ENCODE measurements at regions not wholly inside any gene's neighbourhood (a gene's known extent, or its start where the extent isn't known, plus 50 kb on each side); places are given as distances from the start of the nearest gene placed in this dataset.

DNA sequence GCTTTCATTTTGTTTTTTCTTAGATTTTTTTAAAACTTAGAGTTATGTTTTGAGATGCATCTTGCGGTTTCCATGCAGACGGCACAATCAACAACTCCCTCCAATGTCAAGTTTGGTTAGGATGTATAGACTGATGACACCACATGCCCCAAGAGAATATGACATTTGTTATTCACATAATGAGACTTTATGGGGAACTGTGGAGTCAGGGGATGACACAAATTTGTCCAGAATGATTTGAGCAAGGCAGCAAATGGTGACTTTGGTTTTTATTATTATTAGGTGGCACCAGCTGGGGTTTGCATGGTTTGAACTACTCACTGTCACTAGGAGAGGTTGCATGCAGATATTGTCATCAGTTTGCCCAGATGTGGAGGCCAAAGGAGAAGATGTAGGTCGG lies 461.8 kb upstream of the PRKX start:
- Histone ChIP-seq H3K9ac (ENCODE audit: low read depth, low read length) (no peak overlapping the region), H3K4me3 (ENCODE audit: low read length) (no peak overlapping the region), H3K9me3 (ENCODE audit: insufficient read depth, low read depth, low read length) (0 out of 2 replicates have a peak, but pooled peaks cover 4% of the 10 kb centered on the region), H3K4me1 (ENCODE audit: insufficient read depth, low read length) (no peaks in the 10 kb centered on the region), H3K36me3 (ENCODE audit: insufficient read depth, low read depth, low read length) (no peaks in the 10 kb centered on the region), H3K27ac (ENCODE audit: low read length) (no peak overlapping the region), H3K27me3 (ENCODE audit: insufficient read depth, low read length) (no peaks in the 10 kb centered on the region)

DNA sequence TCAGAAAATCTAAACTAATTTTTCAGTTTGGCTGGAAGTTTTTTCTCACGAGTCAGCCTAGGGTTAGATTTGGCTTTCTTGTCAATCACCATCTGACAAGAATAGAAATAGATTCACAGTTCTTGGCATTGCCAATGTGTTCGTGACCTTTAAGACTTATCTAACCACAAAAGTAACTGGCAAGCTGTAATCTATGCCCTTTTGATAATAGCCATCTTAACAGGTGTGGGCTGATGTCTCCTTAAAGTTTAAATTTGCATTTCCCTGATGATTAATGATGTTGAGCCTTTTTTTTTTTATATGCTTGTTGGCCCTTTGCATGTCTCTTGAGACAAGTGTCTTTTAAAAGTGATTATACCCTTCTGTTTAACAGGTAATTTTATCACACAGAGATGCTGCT lies 460.3 kb upstream of the PRKX start:
- H3K4me1 ChIP-seq (ENCODE audit: insufficient read depth, low read length) = no peaks in the 10 kb centered on the region
- no peaks in the 10 kb centered on the region for H3K36me3 ChIP-seq (ENCODE audit: insufficient read depth, low read depth, low read length)
- H3K27ac ChIP-seq (ENCODE audit: low read length) = no peak overlapping the region
- H3K27me3 ChIP-seq (ENCODE audit: insufficient read depth, low read length) = no peaks in the 10 kb centered on the region
- H3K4me3 ChIP-seq (ENCODE audit: low read length) = no peak overlapping the region
- 0 out of 2 replicates have a peak, but pooled peaks cover 4% of the 10 kb centered on the region for H3K9me3 ChIP-seq (ENCODE audit: insufficient read depth, low read depth, low read length)
- H3K9ac ChIP-seq (ENCODE audit: low read depth, low read length) = no peak overlapping the region

DNA sequence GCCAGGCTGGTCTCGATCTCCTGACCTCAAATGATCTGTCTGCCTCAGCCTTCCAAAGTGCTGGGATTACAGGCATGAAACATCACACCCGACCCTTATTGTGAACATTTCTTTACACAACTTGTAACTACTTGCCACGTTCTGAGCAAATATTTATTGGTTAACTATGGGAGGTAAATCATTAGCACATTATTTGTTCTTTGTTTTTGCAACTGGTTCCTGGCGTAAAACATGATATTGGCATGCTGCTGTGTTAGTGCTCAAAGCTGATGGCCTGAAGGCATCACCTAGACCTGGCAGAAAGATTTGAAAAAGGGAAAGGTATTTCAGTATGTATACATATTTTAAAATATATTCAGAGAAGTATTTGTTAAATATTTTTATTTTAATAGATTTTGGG lies 438.3 kb upstream of the PRKX start:
- Histone ChIP-seq H3K9me3 (ENCODE audit: insufficient read depth, low read depth, low read length) (no peaks in the 10 kb centered on the region), H3K27me3 (ENCODE audit: insufficient read depth, low read length) (no peaks in the 10 kb centered on the region), H3K36me3 (ENCODE audit: insufficient read depth, low read depth, low read length) (no peaks in the 10 kb centered on the region), H3K9ac (ENCODE audit: low read depth, low read length) (no peak overlapping the region), H3K4me3 (ENCODE audit: low read length) (no peak overlapping the region), H3K27ac (ENCODE audit: low read length) (no peak overlapping the region), H3K4me1 (ENCODE audit: insufficient read depth, low read length) (no peaks in the 10 kb centered on the region)

DNA sequence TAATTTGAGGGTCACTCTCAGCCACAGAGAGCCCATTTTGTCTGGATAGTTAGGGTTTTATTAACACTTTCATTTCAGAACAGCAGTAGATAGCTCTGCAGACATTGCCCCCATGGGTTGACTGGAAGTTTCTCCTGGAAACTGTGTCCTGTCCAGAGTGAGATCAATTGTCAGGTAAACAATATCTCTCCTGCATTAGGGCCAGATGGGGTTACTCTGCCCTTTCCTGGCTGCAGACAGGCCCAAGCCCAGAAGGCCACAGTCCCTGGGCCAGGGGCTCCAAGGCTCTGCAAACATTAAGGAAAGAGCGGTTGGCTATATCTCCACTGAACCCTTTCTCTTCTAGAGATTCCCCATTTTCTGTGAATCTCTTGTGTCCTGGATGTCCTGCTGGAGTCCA lies 436.8 kb upstream of the PRKX start:
- H3K4me1 ChIP-seq (ENCODE audit: insufficient read depth, low read length) = no peaks in the 10 kb centered on the region
- no peak overlapping the region for H3K9ac ChIP-seq (ENCODE audit: low read depth, low read length)
- H3K9me3 ChIP-seq (ENCODE audit: insufficient read depth, low read depth, low read length) = no peaks in the 10 kb centered on the region
- no peaks in the 10 kb centered on the region for H3K27me3 ChIP-seq (ENCODE audit: insufficient read depth, low read length)
- H3K4me3 ChIP-seq (ENCODE audit: low read length) = no peak overlapping the region
- H3K27ac ChIP-seq (ENCODE audit: low read length) = no peak overlapping the region
- no peaks in the 10 kb centered on the region for H3K36me3 ChIP-seq (ENCODE audit: insufficient read depth, low read depth, low read length)

DNA sequence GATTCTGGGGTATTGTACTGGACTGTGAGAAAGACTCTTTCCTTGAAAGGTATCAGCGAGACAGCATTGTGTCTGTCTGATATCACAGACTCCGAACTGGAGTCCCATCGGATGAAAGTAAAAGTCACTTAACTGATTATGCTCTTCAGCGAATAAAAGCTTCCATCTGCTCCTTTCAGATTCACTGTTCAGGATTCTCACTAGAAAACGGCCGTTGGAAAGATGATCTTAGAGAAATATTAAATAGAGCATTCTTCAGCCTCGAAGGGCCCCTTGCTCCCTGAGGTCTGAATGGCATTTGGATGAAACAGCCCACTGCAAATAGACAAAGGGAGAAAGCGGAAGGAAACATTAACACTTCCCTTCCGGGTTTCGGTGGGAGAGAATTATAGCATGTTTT lies 416.2 kb upstream of the PRKX start:
- no peak overlapping the region for H3K27ac ChIP-seq (ENCODE audit: low read length)
- H3K4me1 ChIP-seq (ENCODE audit: insufficient read depth, low read length) = no peaks in the 10 kb centered on the region
- H3K27me3 ChIP-seq (ENCODE audit: insufficient read depth, low read length) = no peaks in the 10 kb centered on the region
- H3K9ac ChIP-seq (ENCODE audit: low read depth, low read length) = no peak overlapping the region
- H3K9me3 ChIP-seq (ENCODE audit: insufficient read depth, low read depth, low read length) = no peaks in the 10 kb centered on the region
- H3K4me3 ChIP-seq (ENCODE audit: low read length) = no peak overlapping the region
- H3K36me3 ChIP-seq (ENCODE audit: insufficient read depth, low read depth, low read length) = no peaks in the 10 kb centered on the region

GRCh38 chrX:4118666-4119530 lies 405.4 kb upstream of the PRKX start:
- no peaks in the 10 kb centered on the region for H3K4me1 ChIP-seq (ENCODE audit: insufficient read depth, low read length)
- no peaks in the 10 kb centered on the region for H3K9me3 ChIP-seq (ENCODE audit: insufficient read depth, low read depth, low read length)
- no peaks in the 10 kb centered on the region for H3K27me3 ChIP-seq (ENCODE audit: insufficient read depth, low read length)
- H3K4me3 ChIP-seq (ENCODE audit: low read length) = no peak overlapping the region
- no peak overlapping the region for H3K27ac ChIP-seq (ENCODE audit: low read length)
- H3K9ac ChIP-seq (ENCODE audit: low read depth, low read length) = no peak overlapping the region
- H3K36me3 ChIP-seq (ENCODE audit: insufficient read depth, low read depth, low read length) = no peaks in the 10 kb centered on the region

DNA sequence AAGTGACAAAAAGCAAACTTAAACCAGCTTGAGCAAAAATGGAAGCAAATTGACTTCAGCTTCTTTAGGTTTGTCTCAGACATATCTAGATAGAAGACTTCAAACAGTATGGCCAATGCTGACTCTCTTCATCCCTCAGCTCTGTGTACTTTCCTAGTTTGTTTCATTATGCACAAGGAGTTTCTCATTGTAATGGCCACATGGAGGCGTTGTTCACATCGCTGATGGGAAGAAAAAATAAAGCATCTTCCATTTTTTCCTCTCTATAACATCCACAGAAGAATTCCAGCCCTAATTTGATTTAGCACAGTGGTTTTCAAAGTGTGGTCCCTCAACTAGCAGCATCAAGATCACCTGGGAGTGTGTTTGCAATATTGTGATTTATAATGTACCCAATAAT lies 397.5 kb upstream of the PRKX start:
- Histone ChIP-seq H3K4me1 (ENCODE audit: insufficient read depth, low read length) (no peaks in the 10 kb centered on the region), H3K27ac (ENCODE audit: low read length) (no peak overlapping the region), H3K36me3 (ENCODE audit: insufficient read depth, low read depth, low read length) (no peaks in the 10 kb centered on the region), H3K4me3 (ENCODE audit: low read length) (no peak overlapping the region), H3K9ac (ENCODE audit: low read depth, low read length) (no peak overlapping the region), H3K9me3 (ENCODE audit: insufficient read depth, low read depth, low read length) (no peaks in the 10 kb centered on the region), H3K27me3 (ENCODE audit: insufficient read depth, low read length) (no peaks in the 10 kb centered on the region)

GRCh38 chrX:4094926-4095325 lies 381.5 kb upstream of the PRKX start:
- Histone ChIP-seq H3K9me3 (ENCODE audit: insufficient read depth, low read depth, low read length) (no peaks in the 10 kb centered on the region), H3K4me1 (ENCODE audit: insufficient read depth, low read length) (no peaks in the 10 kb centered on the region), H3K9ac (ENCODE audit: low read depth, low read length) (no peak overlapping the region), H3K36me3 (ENCODE audit: insufficient read depth, low read depth, low read length) (no peaks in the 10 kb centered on the region), H3K4me3 (ENCODE audit: low read length) (no peak overlapping the region), H3K27me3 (ENCODE audit: insufficient read depth, low read length) (no peaks in the 10 kb centered on the region), H3K27ac (ENCODE audit: low read length) (no peak overlapping the region)

- H3K9ac ChIP-seq (ENCODE audit: low read depth, low read length) = no peak overlapping the region
- H3K9me3 ChIP-seq (ENCODE audit: insufficient read depth, low read depth, low read length) = no peaks in the 10 kb centered on the region
- H3K4me1 ChIP-seq (ENCODE audit: insufficient read depth, low read length) = no peaks in the 10 kb centered on the region
- no peaks in the 10 kb centered on the region for H3K27me3 ChIP-seq (ENCODE audit: insufficient read depth, low read length)
- H3K4me3 ChIP-seq (ENCODE audit: low read length) = no peak overlapping the region
- H3K27ac ChIP-seq (ENCODE audit: low read length) = no peak overlapping the region
- no peaks in the 10 kb centered on the region for H3K36me3 ChIP-seq (ENCODE audit: insufficient read depth, low read depth, low read length)
These were observed 377.8 kb upstream of the PRKX start for GRCh38 chrX:4091046-4091760.

- Histone ChIP-seq H3K4me1 (ENCODE audit: insufficient read depth, low read length) (no peaks in the 10 kb centered on the region), H3K9ac (ENCODE audit: low read depth, low read length) (no peak overlapping the region), H3K27me3 (ENCODE audit: insufficient read depth, low read length) (no peaks in the 10 kb centered on the region), H3K4me3 (ENCODE audit: low read length) (no peak overlapping the region), H3K9me3 (ENCODE audit: insufficient read depth, low read depth, low read length) (no peaks in the 10 kb centered on the region), H3K27ac (ENCODE audit: low read length) (no peak overlapping the region), H3K36me3 (ENCODE audit: insufficient read depth, low read depth, low read length) (no peaks in the 10 kb centered on the region)
These were observed 346.4 kb upstream of the PRKX start for GRCh38 chrX:4059893-4060292.

GRCh38 chrX:4043951-4044350 lies 330.5 kb upstream of the PRKX start:
- Histone ChIP-seq H3K27ac (ENCODE audit: low read length) (no peak overlapping the region), H3K9me3 (ENCODE audit: insufficient read depth, low read depth, low read length) (no peaks in the 10 kb centered on the region), H3K27me3 (ENCODE audit: insufficient read depth, low read length) (no peaks in the 10 kb centered on the region), H3K36me3 (ENCODE audit: insufficient read depth, low read depth, low read length) (no peaks in the 10 kb centered on the region), H3K4me1 (ENCODE audit: insufficient read depth, low read length) (no peaks in the 10 kb centered on the region), H3K9ac (ENCODE audit: low read depth, low read length) (no peak overlapping the region), H3K4me3 (ENCODE audit: low read length) (no peak overlapping the region)

- Histone ChIP-seq H3K9me3 (ENCODE audit: insufficient read depth, low read depth, low read length) (no peaks in the 10 kb centered on the region), H3K27me3 (ENCODE audit: insufficient read depth, low read length) (no peaks in the 10 kb centered on the region)
These were observed 322.4 kb upstream of the PRKX start for GRCh38 chrX:4035874-4036273.

More at GRCh38 chrX:4035874-4036273, 322.4 kb upstream of the PRKX start:
- no peaks in the 10 kb centered on the region for H3K36me3 ChIP-seq (ENCODE audit: insufficient read depth, low read depth, low read length)
- H3K27ac ChIP-seq (ENCODE audit: low read length) = no peak overlapping the region
- no peaks in the 10 kb centered on the region for H3K4me1 ChIP-seq (ENCODE audit: insufficient read depth, low read length)
- no peak overlapping the region for H3K4me3 ChIP-seq (ENCODE audit: low read length)
- H3K9ac ChIP-seq (ENCODE audit: low read depth, low read length) = no peak overlapping the region
